ENCODE measurements at regions not wholly inside any gene's neighbourhood (a gene's known extent, or its start where the extent isn't known, plus 50 kb on each side); places are given as distances from the start of the nearest gene placed in this dataset.
"Not testable (repeated sequence)": the region's sequence is repeated elsewhere in the genome, so short reads cannot be mapped to it uniquely, and the experiment has no call there.

- Mint-ChIP-seq H3K36me3 (ENCODE audit: insufficient read depth, unreplicated experiment) (no peaks in the 10 kb centered on the region), H3K4me3 (ENCODE audit: unreplicated experiment) (no peak overlapping the region), H3K4me1 (ENCODE audit: insufficient read depth, unreplicated experiment) (no peaks in the 10 kb centered on the region), H3K9me3 (ENCODE audit: unreplicated experiment) (peaks cover 32% of the 10 kb centered on the region), H3K27me3 (ENCODE audit: insufficient read depth, unreplicated experiment) (no peaks in the 10 kb centered on the region), H3K27ac (ENCODE audit: low read depth, unreplicated experiment) (no peak overlapping the region)
- no TSS peak for BruUV-seq (replicated peaks)
- ChIA-PET CTCF (interaction anchor here (0.8 to 1.0 kb wide), 2 partner anchors 216 to 509 kb away, joined by 3 read pairs; no protein-coding TSS in a partner anchor), POLR2A (no interaction called here)
- no peak for TF ChIP-seq CTCF (IDR thresholded peaks at IDR 0.05; ENCODE audit: unreplicated experiment)
- no peak for DNase-seq (ENCODE audit: unreplicated experiment)
- intact Hi-C loops (cut with micrococcal nuclease): no loop called here
Measured at GRCh38 chr9:75812141-75812540, 78.3 kb upstream of the PCSK5 start.

- Mint-ChIP-seq H3K27ac (ENCODE audit: low read depth, unreplicated experiment) (no peak overlapping the region), H3K36me3 (ENCODE audit: insufficient read depth, unreplicated experiment) (no peaks in the 10 kb centered on the region), H3K4me1 (ENCODE audit: insufficient read depth, unreplicated experiment) (no peaks in the 10 kb centered on the region), H3K27me3 (ENCODE audit: insufficient read depth, unreplicated experiment) (no peaks in the 10 kb centered on the region), H3K4me3 (ENCODE audit: unreplicated experiment) (no peak overlapping the region), H3K9me3 (ENCODE audit: unreplicated experiment) (peaks cover 54% of the 10 kb centered on the region)
- ChIA-PET CTCF (interaction anchor here (0.5 kb wide), 1 partner anchor 16 kb away, joined by 3 read pairs; no protein-coding TSS in a partner anchor), POLR2A (no interaction called here)
- no peak for TF ChIP-seq CTCF (IDR thresholded peaks at IDR 0.05; ENCODE audit: unreplicated experiment)
- BruUV-seq (replicated peaks): no TSS peak
- intact Hi-C loops (cut with micrococcal nuclease): no loop called here
- DNase-seq (ENCODE audit: unreplicated experiment): peak; percentile 26
Measured at GRCh38 chr9:75814667-75815066, 75.8 kb upstream of the PCSK5 start.

GRCh38 chr9:75820471-75821115 is 69.9 kb upstream of the PCSK5 start:
- H3K36me3 Mint-ChIP-seq (ENCODE audit: insufficient read depth, unreplicated experiment); DNase-seq (ENCODE audit: unreplicated experiment); POLR2A ChIA-PET; H3K4me3 Mint-ChIP-seq (ENCODE audit: unreplicated experiment); BruUV-seq (replicated peaks); intact Hi-C loops (cut with micrococcal nuclease); H3K27ac Mint-ChIP-seq (ENCODE audit: low read depth, unreplicated experiment); H3K27me3 Mint-ChIP-seq (ENCODE audit: insufficient read depth, unreplicated experiment); H3K4me1 Mint-ChIP-seq (ENCODE audit: insufficient read depth, unreplicated experiment): not testable (repeated sequence)
- CTCF ChIA-PET: interaction anchor here (0.7 kb wide), 1 partner anchor 448 kb away, joined by 3 read pairs; no protein-coding TSS in a partner anchor
- peaks cover 61% of the 10 kb centered on the region for H3K9me3 Mint-ChIP-seq (ENCODE audit: unreplicated experiment)

GRCh38 chr9:75823151-75823550 is 67.3 kb upstream of the PCSK5 start:
- intact Hi-C loops (cut with micrococcal nuclease): no loop called here
- H3K4me3 Mint-ChIP-seq (ENCODE audit: unreplicated experiment): no peak overlapping the region
- ChIA-PET CTCF (no interaction called here), POLR2A (no interaction called here)
- DNase-seq (ENCODE audit: unreplicated experiment): no peak
- H3K27me3 Mint-ChIP-seq (ENCODE audit: insufficient read depth, unreplicated experiment): no peaks in the 10 kb centered on the region
- no TSS peak for BruUV-seq (replicated peaks)
- H3K4me1 Mint-ChIP-seq (ENCODE audit: insufficient read depth, unreplicated experiment): no peaks in the 10 kb centered on the region
- no peaks in the 10 kb centered on the region for H3K36me3 Mint-ChIP-seq (ENCODE audit: insufficient read depth, unreplicated experiment)
- peaks cover 57% of the 10 kb centered on the region for H3K9me3 Mint-ChIP-seq (ENCODE audit: unreplicated experiment)
- TF ChIP-seq CTCF (IDR thresholded peaks at IDR 0.05; ENCODE audit: unreplicated experiment): no peak
- no peak overlapping the region for H3K27ac Mint-ChIP-seq (ENCODE audit: low read depth, unreplicated experiment)

Data from MCF 10A (cell line).